ENCODE measurements at regions not wholly inside any gene's neighbourhood (a gene's known extent, or its start where the extent isn't known, plus 50 kb on each side); places are given as distances from the start of the nearest gene placed in this dataset.

DNA sequence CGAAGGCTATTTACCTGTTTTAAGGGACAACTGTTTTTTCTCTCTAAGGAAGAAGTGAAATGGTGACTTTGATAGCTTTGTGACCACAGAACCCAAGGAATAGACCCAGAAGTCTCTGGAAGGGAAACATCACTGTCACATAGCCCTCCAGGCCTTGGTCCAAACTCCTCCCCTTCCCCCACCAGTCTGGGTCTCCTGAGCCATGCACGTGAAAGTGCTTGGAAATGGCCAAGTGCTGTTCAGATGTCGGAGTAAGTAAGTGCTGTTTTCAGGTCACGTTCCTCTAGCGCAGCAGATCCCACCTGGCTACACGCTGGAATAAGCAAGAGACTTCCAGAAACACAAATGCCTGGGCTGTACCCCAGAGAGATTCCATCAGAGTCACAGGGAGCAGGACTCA, 73.0 kb upstream of the AFF3 start:
- TF ChIP-seq CTCF (IDR thresholded peaks at IDR 0.05; ENCODE audit: low read depth, low read length) (no peak), EZH2phosphoT487 (IDR thresholded peaks at IDR 0.05; ENCODE audit: low read depth) (no peak)

Measured in OCI-LY3 (cell line).